Sigmoid colon (tissue), 4 donors: ENCODE measurements at regions not wholly inside any gene's neighbourhood (a gene's known extent, or its start where the extent isn't known, plus 50 kb on each side); places are given as distances from the start of the nearest gene placed in this dataset.

Source experiments
- CTCF ChIP-seq, 4 experiments: fragments of 450-650 bp in 3 of 4; fragments of 200-600 bp in 1 of 4; IDR thresholded peaks; one replicate each; pipeline ENCODE4 v1.5.1; 2016 to 2019; ENCODE audit warnings: antibody characterized with exemption in 4 of 4, mild to moderate bottlenecking in 3 of 4, moderate library complexity in 2 of 4
- EP300 ChIP-seq, 4 donors: sonication (generic); formaldehyde crosslinking; IDR thresholded peaks; one replicate each; pipeline ENCODE4 v1.6.1; 2017; ENCODE audit warnings: antibody characterized with exemption in 4 of 4
- POLR2A ChIP-seq, 2 donors: fragments of 450-650 bp; IDR thresholded peaks; one replicate each; pipeline ENCODE4 v1.6.1; 2016; ENCODE audit warnings: antibody characterized with exemption in 2 of 2, mild to moderate bottlenecking in 2 of 2, moderate library complexity in 2 of 2

GRCh38 chr5:165775111-165775510 is 2269.7 kb downstream of the MAT2B start:
- TF ChIP-seq POLR2A (IDR thresholded peaks at IDR 0.05) (no peak), CTCF (IDR thresholded peaks at IDR 0.05) (no peak), EP300 (IDR thresholded peaks at IDR 0.05) (no peak)
